ENCODE measurements at regions not wholly inside any gene's neighbourhood (a gene's known extent, or its start where the extent isn't known, plus 50 kb on each side); places are given as distances from the start of the nearest gene placed in this dataset.

- no peak for DNase-seq (ENCODE audit: low read depth)
Measured at GRCh38 chr2:59583173-59583765, 970.2 kb downstream of the BCL11A start.

- DNase-seq (ENCODE audit: low read depth) = no peak
Measured at GRCh38 chr2:59578349-59578748, 975.1 kb downstream of the BCL11A start.

GRCh38 chr2:59575191-59575590, 978.3 kb downstream of the BCL11A start:
- no peak for DNase-seq (ENCODE audit: low read depth)

- no peak for DNase-seq (ENCODE audit: low read depth)
Measured at GRCh38 chr2:59572227-59572626, 981.2 kb downstream of the BCL11A start.

- no peak for DNase-seq (ENCODE audit: low read depth)
Measured at GRCh38 chr2:59570818-59571217, 982.6 kb downstream of the BCL11A start.

- DNase-seq (ENCODE audit: low read depth) = no peak
Measured at GRCh38 chr2:59569124-59569523, 984.3 kb downstream of the BCL11A start.

GRCh38 chr2:59568461-59568860, 985.0 kb downstream of the BCL11A start:
- DNase-seq (ENCODE audit: low read depth) = no peak

GRCh38 chr2:59567151-59567550, 986.3 kb downstream of the BCL11A start:
- no peak for DNase-seq (ENCODE audit: low read depth)

- DNase-seq (ENCODE audit: low read depth) = no peak
Measured at GRCh38 chr2:59566739-59567138, 986.7 kb downstream of the BCL11A start.

- no peak for DNase-seq (ENCODE audit: low read depth)
Measured at GRCh38 chr2:59561281-59561680, 992.2 kb downstream of the BCL11A start.

- no peak for DNase-seq (ENCODE audit: low read depth)
Measured at GRCh38 chr2:59560769-59561168, 992.7 kb downstream of the BCL11A start.

- DNase-seq (ENCODE audit: low read depth) = no peak
Measured at GRCh38 chr2:59540864-59541263, 1012.6 kb downstream of the BCL11A start.

- DNase-seq (ENCODE audit: low read depth) = no peak
Measured at GRCh38 chr2:59538398-59538911, 1015.0 kb downstream of the BCL11A start.

- no peak for DNase-seq (ENCODE audit: low read depth)
Measured at GRCh38 chr2:59532808-59533207, 1020.6 kb downstream of the BCL11A start.

- DNase-seq (ENCODE audit: low read depth) = no peak
Measured at GRCh38 chr2:59530258-59530657, 1023.2 kb downstream of the BCL11A start.

- DNase-seq (ENCODE audit: low read depth) = no peak
Measured at GRCh38 chr2:59529726-59530125, 1023.7 kb downstream of the BCL11A start.

- DNase-seq (ENCODE audit: low read depth) = no peak
Measured at GRCh38 chr2:59528525-59528924, 1024.9 kb downstream of the BCL11A start.

- DNase-seq (ENCODE audit: low read depth) = no peak
Measured at GRCh38 chr2:59502981-59503380, 1050.5 kb downstream of the BCL11A start.

GRCh38 chr2:59490994-59491393, 1062.5 kb downstream of the BCL11A start:
- no peak for DNase-seq (ENCODE audit: low read depth)

GRCh38 chr2:59490192-59490591, 1063.3 kb downstream of the BCL11A start:
- no peak for DNase-seq (ENCODE audit: low read depth)

GRCh38 chr2:59484673-59485072, 1068.8 kb downstream of the BCL11A start:
- no peak for DNase-seq (ENCODE audit: low read depth)

GRCh38 chr2:59463426-59463825, 1090.0 kb downstream of the BCL11A start:
- no peak for DNase-seq (ENCODE audit: low read depth)

- DNase-seq (ENCODE audit: low read depth) = no peak
Measured at GRCh38 chr2:59462422-59463197, 1090.8 kb downstream of the BCL11A start.
